ENCODE measurements at regions not wholly inside any gene's neighbourhood (a gene's known extent, or its start where the extent isn't known, plus 50 kb on each side); places are given as distances from the start of the nearest gene placed in this dataset.

DNA sequence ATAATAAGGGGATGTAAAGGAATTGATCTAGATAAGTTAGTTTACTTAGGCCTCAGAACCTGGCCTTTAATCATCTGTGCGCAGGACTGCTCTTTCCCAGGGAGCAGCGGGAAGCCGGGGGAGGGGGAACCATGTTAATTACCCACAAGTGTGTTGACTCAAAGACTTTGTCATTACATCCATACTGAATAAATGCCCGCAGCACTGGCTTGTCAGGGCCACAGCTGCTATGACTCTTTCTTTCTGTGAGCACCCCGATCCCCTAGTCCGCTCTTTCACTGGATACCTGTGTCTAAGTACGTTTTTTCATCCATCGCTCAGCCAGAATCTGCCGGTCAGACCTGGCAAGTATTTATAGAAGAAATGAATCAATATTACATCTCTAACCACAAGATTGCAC is 249.3 kb upstream of the DMRT1 start:
- no peaks in the 10 kb centered on the region for H3K36me3 ChIP-seq (ENCODE audit: insufficient read depth)
- no peak overlapping the region for H3K4me3 ChIP-seq (IDR thresholded peaks at IDR 0.05; ENCODE audit: insufficient read depth, low read depth, low read length)
- no peak overlapping the region for H2AFZ ChIP-seq (ENCODE audit: low read depth)
- no peak overlapping the region for H3K9ac ChIP-seq
- H3K79me2 ChIP-seq (ENCODE audit: insufficient read depth, low read depth) = no peaks in the 10 kb centered on the region
- no peak overlapping the region for H3K4me2 ChIP-seq
- H3K4me1 ChIP-seq (ENCODE audit: low read depth, poor library complexity, severe bottlenecking) = no peaks in the 10 kb centered on the region
- TF ChIP-seq, protein P1, sequence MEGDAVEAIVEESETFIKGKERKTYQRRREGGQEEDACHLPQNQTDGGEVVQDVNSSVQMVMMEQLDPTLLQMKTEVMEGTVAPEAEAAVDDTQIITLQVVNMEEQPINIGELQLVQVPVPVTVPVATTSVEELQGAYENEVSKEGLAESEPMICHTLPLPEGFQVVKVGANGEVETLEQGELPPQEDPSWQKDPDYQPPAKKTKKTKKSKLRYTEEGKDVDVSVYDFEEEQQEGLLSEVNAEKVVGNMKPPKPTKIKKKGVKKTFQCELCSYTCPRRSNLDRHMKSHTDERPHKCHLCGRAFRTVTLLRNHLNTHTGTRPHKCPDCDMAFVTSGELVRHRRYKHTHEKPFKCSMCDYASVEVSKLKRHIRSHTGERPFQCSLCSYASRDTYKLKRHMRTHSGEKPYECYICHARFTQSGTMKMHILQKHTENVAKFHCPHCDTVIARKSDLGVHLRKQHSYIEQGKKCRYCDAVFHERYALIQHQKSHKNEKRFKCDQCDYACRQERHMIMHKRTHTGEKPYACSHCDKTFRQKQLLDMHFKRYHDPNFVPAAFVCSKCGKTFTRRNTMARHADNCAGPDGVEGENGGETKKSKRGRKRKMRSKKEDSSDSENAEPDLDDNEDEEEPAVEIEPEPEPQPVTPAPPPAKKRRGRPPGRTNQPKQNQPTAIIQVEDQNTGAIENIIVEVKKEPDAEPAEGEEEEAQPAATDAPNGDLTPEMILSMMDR (conservative IDR thresholded peaks at IDR 0.05; ENCODE audit: low read depth, low read length) = no peak
- H3K27me3 ChIP-seq (ENCODE audit: insufficient read depth, low read depth) = no peaks in the 10 kb centered on the region
- no peak overlapping the region for H3K27ac ChIP-seq
- no peaks in the 10 kb centered on the region for H4K20me1 ChIP-seq (ENCODE audit: insufficient read depth)

DNA sequence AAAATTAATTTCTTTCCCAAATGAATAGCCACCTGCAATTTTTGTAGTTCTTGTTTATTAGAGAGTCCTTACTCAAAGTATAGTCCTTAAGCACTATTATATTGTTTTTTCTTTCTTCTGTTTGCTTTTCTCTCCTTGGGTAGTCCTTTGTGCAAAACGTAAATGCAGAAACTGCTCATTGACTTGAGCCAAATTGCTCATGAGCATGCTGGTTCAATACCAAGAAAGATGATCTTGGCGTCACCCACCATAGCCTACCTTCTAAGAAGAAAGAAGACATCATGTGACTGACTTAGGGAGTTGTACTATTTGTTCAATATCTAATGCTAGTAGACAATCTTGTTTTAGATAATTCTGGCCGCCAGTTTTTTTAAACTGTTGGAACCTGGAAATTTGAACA is 248.8 kb upstream of the DMRT1 start:
- Histone ChIP-seq H3K4me1 (ENCODE audit: low read depth, poor library complexity, severe bottlenecking) (no peaks in the 10 kb centered on the region), H3K79me2 (ENCODE audit: insufficient read depth, low read depth) (no peaks in the 10 kb centered on the region), H3K36me3 (ENCODE audit: insufficient read depth) (no peaks in the 10 kb centered on the region), H3K9ac (no peak overlapping the region), H2AFZ (ENCODE audit: low read depth) (no peak overlapping the region), H3K4me3 (IDR thresholded peaks at IDR 0.05; ENCODE audit: insufficient read depth, low read depth, low read length) (no peak overlapping the region), H3K27me3 (ENCODE audit: insufficient read depth, low read depth) (no peaks in the 10 kb centered on the region), H3K27ac (no peak overlapping the region), H4K20me1 (ENCODE audit: insufficient read depth) (no peaks in the 10 kb centered on the region), H3K4me2 (no peak overlapping the region)
- TF ChIP-seq, protein P1 (conservative IDR thresholded peaks at IDR 0.05; ENCODE audit: low read depth, low read length) = no peak

DNA sequence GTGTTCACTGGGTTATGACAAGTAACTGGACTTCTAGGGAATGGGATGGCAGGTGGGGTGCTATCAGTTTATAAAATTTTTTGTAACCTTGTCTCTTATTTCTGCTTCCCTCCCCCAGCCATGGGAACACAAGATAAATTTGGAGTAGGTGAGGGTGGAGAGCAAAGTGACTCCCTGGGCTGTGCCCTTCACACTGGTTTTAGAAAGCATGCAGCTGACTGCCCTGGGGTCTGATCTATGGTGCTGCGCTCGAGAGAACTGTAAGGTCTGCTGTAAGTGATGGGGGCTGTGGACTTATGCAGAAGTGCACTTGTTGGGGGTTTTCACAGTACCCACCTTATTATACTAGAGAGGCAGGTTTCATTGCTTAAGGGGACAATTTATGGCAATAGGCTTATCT is 247.7 kb upstream of the DMRT1 start:
- no peak overlapping the region for H2AFZ ChIP-seq (ENCODE audit: low read depth)
- H3K27ac ChIP-seq = no peak overlapping the region
- no peaks in the 10 kb centered on the region for H3K4me1 ChIP-seq (ENCODE audit: low read depth, poor library complexity, severe bottlenecking)
- H3K9ac ChIP-seq = no peak overlapping the region
- H3K4me3 ChIP-seq (IDR thresholded peaks at IDR 0.05; ENCODE audit: insufficient read depth, low read depth, low read length) = no peak overlapping the region
- H4K20me1 ChIP-seq (ENCODE audit: insufficient read depth) = no peaks in the 10 kb centered on the region
- H3K79me2 ChIP-seq (ENCODE audit: insufficient read depth, low read depth) = no peaks in the 10 kb centered on the region
- no peaks in the 10 kb centered on the region for H3K27me3 ChIP-seq (ENCODE audit: insufficient read depth, low read depth)
- no peak overlapping the region for H3K4me2 ChIP-seq
- H3K36me3 ChIP-seq (ENCODE audit: insufficient read depth) = no peaks in the 10 kb centered on the region
- TF ChIP-seq, protein P1 (conservative IDR thresholded peaks at IDR 0.05; ENCODE audit: low read depth, low read length) = no peak

DNA sequence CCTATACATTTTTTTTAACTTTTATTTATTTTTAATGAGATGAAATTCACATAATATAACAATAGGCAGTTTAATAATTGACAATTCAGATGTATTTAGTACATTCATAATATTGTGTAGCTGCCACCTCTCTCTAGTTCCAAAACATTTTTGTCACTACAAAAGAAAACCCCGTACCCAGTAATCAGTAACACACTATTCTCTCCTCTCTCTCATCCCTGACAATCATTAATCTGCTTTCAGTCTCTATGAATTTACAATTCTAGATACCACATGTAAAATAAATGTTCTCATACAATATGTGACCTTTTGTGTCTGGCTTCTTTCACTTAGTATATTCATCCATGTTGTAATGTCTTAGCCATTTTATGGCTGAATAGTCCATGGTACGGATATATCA is 244.8 kb upstream of the DMRT1 start:
- H3K4me1 ChIP-seq (ENCODE audit: low read depth, poor library complexity, severe bottlenecking) = no peaks in the 10 kb centered on the region
- no peak overlapping the region for H3K27ac ChIP-seq
- H3K27me3 ChIP-seq (ENCODE audit: insufficient read depth, low read depth) = no peaks in the 10 kb centered on the region
- H3K4me3 ChIP-seq (IDR thresholded peaks at IDR 0.05; ENCODE audit: insufficient read depth, low read depth, low read length) = no peak overlapping the region
- no peak overlapping the region for H2AFZ ChIP-seq (ENCODE audit: low read depth)
- no peaks in the 10 kb centered on the region for H4K20me1 ChIP-seq (ENCODE audit: insufficient read depth)
- no peak overlapping the region for H3K9ac ChIP-seq
- TF ChIP-seq, protein P1 (conservative IDR thresholded peaks at IDR 0.05; ENCODE audit: low read depth, low read length) = no peak
- H3K36me3 ChIP-seq (ENCODE audit: insufficient read depth) = no peaks in the 10 kb centered on the region
- no peak overlapping the region for H3K4me2 ChIP-seq
- no peaks in the 10 kb centered on the region for H3K79me2 ChIP-seq (ENCODE audit: insufficient read depth, low read depth)

DNA sequence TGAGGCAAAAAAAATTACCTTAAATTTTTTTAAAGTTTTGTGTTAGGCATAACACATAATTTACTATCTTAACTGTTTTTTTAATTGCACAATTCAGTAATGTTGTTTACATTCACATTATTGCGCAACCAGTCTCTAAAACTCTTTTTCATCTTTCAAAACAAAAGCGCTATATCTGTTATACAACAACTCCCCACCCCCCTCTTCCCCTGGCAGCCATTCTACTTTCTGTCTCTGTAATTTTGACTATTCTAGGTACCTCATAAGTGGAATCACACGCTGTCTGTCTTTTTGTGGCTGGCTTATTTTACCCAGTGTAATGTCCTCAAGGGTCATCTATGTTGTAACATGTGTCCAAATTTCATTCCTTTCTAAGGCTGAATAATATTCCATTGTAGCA is 241.5 kb upstream of the DMRT1 start:
- Histone ChIP-seq H3K79me2 (ENCODE audit: insufficient read depth, low read depth) (no peaks in the 10 kb centered on the region), H3K4me2 (no peak overlapping the region), H3K27ac (no peak overlapping the region), H3K27me3 (ENCODE audit: insufficient read depth, low read depth) (no peaks in the 10 kb centered on the region), H3K4me3 (IDR thresholded peaks at IDR 0.05; ENCODE audit: insufficient read depth, low read depth, low read length) (no peak overlapping the region), H4K20me1 (ENCODE audit: insufficient read depth) (no peaks in the 10 kb centered on the region), H3K4me1 (ENCODE audit: low read depth, poor library complexity, severe bottlenecking) (no peaks in the 10 kb centered on the region), H2AFZ (ENCODE audit: low read depth) (no peak overlapping the region), H3K36me3 (ENCODE audit: insufficient read depth) (no peaks in the 10 kb centered on the region), H3K9ac (no peak overlapping the region)
- TF ChIP-seq, protein P1 (conservative IDR thresholded peaks at IDR 0.05; ENCODE audit: low read depth, low read length) = no peak

Measured in KMS-11 (cell line).